ENCODE measurements at regions not wholly inside any gene's neighbourhood (a gene's known extent, or its start where the extent isn't known, plus 50 kb on each side); places are given as distances from the start of the nearest gene placed in this dataset.

GRCh38 chr11:80778432-80778831, 1337.6 kb upstream of the TENM4 start:
- TF ChIP-seq CTCF (IDR thresholded peaks at IDR 0.05) (no peak), POLR2A (IDR thresholded peaks at IDR 0.05) (no peak), EP300 (IDR thresholded peaks at IDR 0.05) (no peak)
